KMS-11 (cell line): ENCODE measurements at regions not wholly inside any gene's neighbourhood (a gene's known extent, or its start where the extent isn't known, plus 50 kb on each side); places are given as distances from the start of the nearest gene placed in this dataset.

Experiments
- H2AFZ ChIP-seq: fragments of 200-600 bp; sonication (generic); 2 replicates; pipeline ENCODE4 v1.6.1; 2016; ENCODE audit warnings: antibody characterized with exemption, mixed run types, low read depth
- H3K27ac ChIP-seq: fragments of 200-600 bp; sonication (generic); 2 replicates; pipeline ENCODE4 v1.6.1; 2016; ENCODE audit warnings: mild to moderate bottlenecking, mixed run types
- H3K27me3 ChIP-seq: fragments of 200-600 bp; sonication (generic); 2 replicates; pipeline ENCODE4 v1.6.1; 2017; ENCODE audit warnings: mild to moderate bottlenecking, low read depth, mixed run types, moderate library complexity; ENCODE audit not compliant: insufficient read depth
- H3K36me3 ChIP-seq: fragments of 200-600 bp; sonication (generic); 2 replicates; pipeline ENCODE4 v1.6.1; 2017; ENCODE audit warnings: mild to moderate bottlenecking, mixed run types; ENCODE audit not compliant: insufficient read depth
- H3K4me1 ChIP-seq: fragments of 200-600 bp; sonication (generic); 2 replicates; pipeline ENCODE4 v1.6.1; 2016; ENCODE audit warnings: mild to moderate bottlenecking, low read depth, mixed run types; ENCODE audit not compliant: poor library complexity, severe bottlenecking
- H3K4me2 ChIP-seq: fragments of 200-600 bp; sonication (generic); 2 replicates; pipeline ENCODE4 v1.7.0; 2016; ENCODE audit warnings: mild to moderate bottlenecking, mixed run types
- H3K4me3 ChIP-seq: fragments of 200-600 bp; sonication (generic); IDR thresholded peaks from 2 replicates; pipeline ENCODE4 v1.6.1; 2017; ENCODE audit warnings: low read depth, low read length, mixed read lengths; ENCODE audit not compliant: insufficient read depth
- H3K79me2 ChIP-seq: fragments of 200-600 bp; sonication (generic); 2 replicates; pipeline ENCODE4 v1.6.1; 2016; ENCODE audit warnings: low read depth, mixed run types; ENCODE audit not compliant: insufficient read depth
- H3K9ac ChIP-seq: fragments of 200-600 bp; sonication (generic); 2 replicates; pipeline ENCODE4 v1.6.1; 2016; ENCODE audit warnings: mild to moderate bottlenecking, mixed run types
- H4K20me1 ChIP-seq: fragments of 200-600 bp; sonication (generic); 2 replicates; pipeline ENCODE4 v1.6.1; 2016; ENCODE audit warnings: mild to moderate bottlenecking, mixed run types; ENCODE audit not compliant: insufficient read depth
- CTCF ChIP-seq: fragments of 200-600 bp; sonication (generic); conservative IDR thresholded peaks from 2 replicates; pipeline ENCODE4 v1.6.1; 2017; ENCODE audit warnings: low read depth, mild to moderate bottlenecking, antibody characterized with exemption, low read length, moderate library complexity, mixed read lengths

DNA sequence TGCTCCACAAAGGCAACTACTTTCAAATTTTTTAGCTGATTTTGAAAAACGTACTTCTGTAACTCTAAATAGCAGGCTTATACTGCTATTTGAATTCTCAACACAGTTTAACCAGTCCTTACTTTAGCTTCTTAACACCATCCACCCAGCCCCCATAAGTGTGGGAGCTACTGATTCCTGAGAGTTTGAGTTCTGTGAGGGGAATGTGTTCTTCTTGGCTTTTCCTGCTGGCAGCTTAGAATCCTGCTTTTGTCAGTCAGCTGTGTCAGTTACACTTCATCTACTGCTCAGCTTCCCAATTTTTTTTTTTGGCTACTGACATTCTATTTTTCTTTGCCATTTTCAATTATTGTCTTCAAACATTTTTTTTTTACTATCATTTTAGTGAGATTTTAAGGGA lies 440.4 kb downstream of the INSC start:
- Histone ChIP-seq H2AFZ (no peak overlapping the region), H3K79me2 (no peaks in the 10 kb centered on the region), H4K20me1 (no peaks in the 10 kb centered on the region), H3K4me2 (no peak overlapping the region), H3K9ac (no peak overlapping the region), H3K4me1 (no peaks in the 10 kb centered on the region), H3K4me3 (no peak overlapping the region), H3K27ac (no peak overlapping the region), H3K36me3 (no peaks in the 10 kb centered on the region), H3K27me3 (no peaks in the 10 kb centered on the region)
- no peak for TF ChIP-seq CTCF

- no peak for TF ChIP-seq CTCF
- H2AFZ ChIP-seq: no peak overlapping the region
- no peak overlapping the region for H3K4me2 ChIP-seq
- no peak overlapping the region for H3K4me3 ChIP-seq
- H3K4me1 ChIP-seq: no peaks in the 10 kb centered on the region
- H4K20me1 ChIP-seq: no peaks in the 10 kb centered on the region
- H3K27ac ChIP-seq: no peak overlapping the region
- no peak overlapping the region for H3K9ac ChIP-seq
- no peaks in the 10 kb centered on the region for H3K36me3 ChIP-seq
- no peaks in the 10 kb centered on the region for H3K79me2 ChIP-seq
- no peaks in the 10 kb centered on the region for H3K27me3 ChIP-seq
Measured at GRCh38 chr11:15557457-15558230, 442.9 kb downstream of the INSC start.

- Histone ChIP-seq H3K27ac (no peak overlapping the region), H3K4me2 (no peak overlapping the region), H3K27me3 (no peaks in the 10 kb centered on the region), H3K4me3 (no peak overlapping the region), H3K4me1 (no peaks in the 10 kb centered on the region), H3K9ac (no peak overlapping the region), H2AFZ (no peak overlapping the region), H4K20me1 (no peaks in the 10 kb centered on the region), H3K36me3 (no peaks in the 10 kb centered on the region), H3K79me2 (no peaks in the 10 kb centered on the region)
- no peak for TF ChIP-seq CTCF
Measured at GRCh38 chr11:15558513-15559181, 443.9 kb downstream of the INSC start.

DNA sequence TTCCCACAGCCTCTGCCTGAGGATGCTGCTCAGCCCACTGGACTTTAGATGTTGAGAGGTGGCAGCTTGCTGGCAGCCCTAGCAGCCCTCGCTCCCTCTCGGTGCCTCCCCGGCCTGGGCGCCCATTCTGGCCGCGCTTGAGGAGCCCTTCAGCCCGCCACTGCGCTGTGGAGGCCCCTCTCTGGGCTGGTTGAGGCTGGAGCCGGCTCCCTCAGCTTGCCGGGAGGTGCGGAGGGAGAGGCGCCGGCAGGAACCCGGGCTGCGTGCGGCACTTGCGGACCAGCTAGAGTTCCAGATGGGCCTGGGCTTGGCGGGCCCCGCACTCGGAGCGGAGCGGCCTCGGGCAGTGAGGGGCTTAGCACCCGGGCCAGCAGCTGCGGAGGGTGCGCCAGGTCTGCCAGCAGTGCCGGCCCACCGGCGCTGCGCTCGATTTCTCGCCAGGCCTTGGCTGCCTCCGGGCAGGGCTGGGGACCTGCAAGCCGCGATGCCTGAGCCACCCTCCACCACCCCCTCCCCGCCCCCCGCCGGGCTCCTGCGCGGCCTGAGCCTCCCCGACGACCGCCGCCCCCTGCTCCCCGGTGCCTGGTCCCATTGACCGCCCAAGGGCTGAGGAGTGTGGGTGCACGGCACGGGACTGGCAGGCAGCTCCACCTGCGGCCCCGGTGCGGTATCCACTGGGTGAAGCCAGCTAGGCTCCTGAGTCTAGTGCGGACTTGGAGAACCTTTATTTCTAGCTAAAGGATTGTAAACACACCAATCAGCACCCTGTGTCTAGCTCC lies 446.2 kb downstream of the INSC start:
- Histone ChIP-seq H3K4me2 (no peak overlapping the region), H3K36me3 (no peaks in the 10 kb centered on the region), H4K20me1 (no peaks in the 10 kb centered on the region), H2AFZ (no peak overlapping the region), H3K79me2 (no peaks in the 10 kb centered on the region), H3K4me1 (no peaks in the 10 kb centered on the region), H3K9ac (no peak overlapping the region), H3K4me3 (no peak overlapping the region), H3K27ac (no peak overlapping the region), H3K27me3 (no peaks in the 10 kb centered on the region)
- TF ChIP-seq CTCF: no peak
